GM21786 (cell line): ENCODE measurements at regions not wholly inside any gene's neighbourhood (a gene's known extent, or its start where the extent isn't known, plus 50 kb on each side); places are given as distances from the start of the nearest gene placed in this dataset.
"Not testable (repeated sequence)": the region's sequence is repeated elsewhere in the genome, so short reads cannot be mapped to it uniquely, and the experiment has no call there.

Experiments used
- ATAC-seq: cut with Tn5 transposase; IDR thresholded peaks from one replicate; pipeline ENCODE4 v1.9.1; 2021; ENCODE audit not compliant: unreplicated experiment

DNA sequence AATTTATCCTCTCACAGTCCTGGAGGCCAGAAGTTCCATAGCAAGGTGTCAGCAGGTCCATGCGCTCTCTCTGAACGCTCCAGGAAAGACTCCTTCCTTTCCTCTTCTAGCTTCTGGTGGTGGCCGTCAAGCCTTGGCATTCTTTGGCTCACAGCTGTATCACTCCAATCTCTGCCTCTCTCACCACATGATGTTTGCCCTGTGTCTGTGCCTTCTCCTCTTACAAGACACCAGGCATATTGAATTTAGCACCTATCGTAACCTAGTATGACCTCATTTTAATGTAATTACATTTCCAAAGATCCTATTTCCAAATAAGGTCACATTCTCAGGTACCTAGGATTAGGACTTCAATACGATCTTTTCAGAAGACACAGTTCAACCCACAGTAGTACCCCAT, 428.5 kb downstream of the CD83 start:
- no peak for ATAC-seq

- ATAC-seq, result no peak
Observed at GRCh38 chr6:14547284-14547998, 429.9 kb downstream of the CD83 start.

DNA sequence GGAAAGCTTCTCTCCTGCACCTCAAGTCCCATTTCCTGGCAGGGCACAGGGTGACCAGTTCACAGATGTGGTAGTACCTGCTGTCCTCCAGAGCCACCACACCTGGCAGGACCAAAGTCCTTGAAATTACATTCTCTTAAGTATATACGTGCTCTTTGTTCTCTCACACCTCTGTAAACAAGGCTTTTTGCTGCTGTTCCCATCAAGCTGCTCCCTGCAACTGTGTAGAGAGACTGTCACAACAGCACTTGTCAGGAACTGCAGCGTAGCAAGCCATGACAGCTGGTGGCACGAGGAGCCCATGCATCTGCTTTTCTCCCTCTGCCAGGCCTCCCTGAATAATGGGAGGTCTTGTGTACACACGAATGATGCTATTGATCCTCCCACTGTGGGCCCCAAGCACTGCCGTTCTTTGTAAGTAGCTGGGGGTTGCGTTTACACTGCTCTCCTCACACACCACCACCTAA, 431.8 kb downstream of the CD83 start:
- no peak for ATAC-seq

- no peak for ATAC-seq
Observed at GRCh38 chr6:14549871-14550270, 432.3 kb downstream of the CD83 start.

GRCh38 chr6:14550410-14550809, 432.8 kb downstream of the CD83 start:
- ATAC-seq, result no peak

GRCh38 chr6:14550822-14551221, 433.2 kb downstream of the CD83 start:
- ATAC-seq, result no peak

GRCh38 chr6:14551601-14552000, 434.0 kb downstream of the CD83 start:
- ATAC-seq, result not testable (repeated sequence)

GRCh38 chr6:14552891-14553290, 435.3 kb downstream of the CD83 start:
- ATAC-seq, result no peak

DNA sequence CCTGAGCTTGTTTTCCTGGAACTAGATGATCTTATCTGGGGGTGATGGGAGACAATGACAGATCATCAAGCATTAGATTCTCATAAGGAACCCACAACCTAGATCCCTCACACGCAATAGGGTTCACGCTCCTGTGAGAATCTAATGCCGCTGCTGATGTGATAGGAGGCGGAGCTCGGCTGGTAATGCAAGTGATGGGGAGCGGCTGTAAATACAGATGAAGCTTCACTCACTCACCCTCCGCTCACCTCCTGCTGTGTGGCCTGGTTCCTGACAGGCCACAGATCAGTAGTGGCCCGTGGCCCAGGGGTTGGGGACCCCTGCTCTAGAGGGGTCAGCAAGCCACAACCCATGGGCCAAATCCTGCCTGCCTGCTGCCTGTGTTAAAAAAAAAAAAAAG, 435.9 kb downstream of the CD83 start:
- ATAC-seq, result no peak

GRCh38 chr6:14555804-14556203, 438.2 kb downstream of the CD83 start:
- no peak for ATAC-seq

DNA sequence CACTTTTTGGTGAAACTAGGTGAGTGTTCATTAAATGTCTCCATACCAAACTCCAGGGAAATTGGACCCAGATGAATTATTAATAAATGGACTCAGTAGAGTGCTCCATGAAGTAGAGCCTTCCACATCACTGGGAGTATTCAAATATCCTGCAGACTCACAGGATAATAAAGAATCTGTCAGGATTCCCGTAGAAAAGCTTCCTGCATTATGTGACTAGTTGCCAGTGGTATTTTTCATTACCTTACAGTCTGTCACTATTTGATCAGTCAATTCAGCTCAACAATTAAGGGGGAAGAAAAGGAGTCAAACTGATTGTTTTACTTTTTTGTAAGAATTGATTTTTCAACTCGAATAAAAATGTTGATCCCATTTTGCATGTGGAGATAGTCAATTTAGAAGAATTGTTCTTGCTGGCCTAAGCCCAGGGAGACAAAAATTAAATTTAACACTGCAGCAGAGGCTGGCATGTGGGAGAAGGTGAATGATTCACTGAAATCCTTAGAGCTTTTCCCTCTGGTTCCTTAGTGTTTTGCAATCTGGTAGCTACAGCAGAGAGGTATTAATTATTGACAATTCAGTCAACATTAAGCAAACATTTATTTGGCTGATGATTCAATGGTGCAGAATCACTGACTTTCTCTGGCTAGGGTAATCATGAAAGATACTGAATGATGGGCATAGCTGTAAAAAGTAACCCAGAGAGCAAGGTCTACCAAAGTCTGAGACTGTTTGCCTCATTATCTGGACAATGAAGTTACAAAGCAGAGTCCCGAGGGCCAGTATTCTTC, 442.4 kb downstream of the CD83 start:
- ATAC-seq, result no peak

DNA sequence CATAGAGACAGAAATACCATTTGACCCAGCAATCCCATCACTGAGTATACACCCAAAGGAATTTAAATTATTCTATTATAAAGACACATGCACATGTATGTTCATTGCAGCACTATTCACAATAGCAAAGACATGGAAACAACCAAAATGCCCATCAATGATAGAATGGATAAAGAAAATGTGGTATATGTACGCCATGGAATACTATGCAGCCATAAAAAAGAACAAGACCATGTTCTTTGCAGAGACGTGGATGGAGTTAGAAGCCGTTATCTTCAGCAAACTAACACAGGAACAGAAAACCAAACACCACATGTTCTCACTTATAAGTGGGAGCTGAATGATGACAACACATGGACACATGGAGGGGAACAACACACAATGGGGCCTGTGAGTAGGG, 444.0 kb downstream of the CD83 start:
- not testable (repeated sequence) for ATAC-seq

GRCh38 chr6:14567842-14568241, 450.3 kb downstream of the CD83 start:
- no peak for ATAC-seq

DNA sequence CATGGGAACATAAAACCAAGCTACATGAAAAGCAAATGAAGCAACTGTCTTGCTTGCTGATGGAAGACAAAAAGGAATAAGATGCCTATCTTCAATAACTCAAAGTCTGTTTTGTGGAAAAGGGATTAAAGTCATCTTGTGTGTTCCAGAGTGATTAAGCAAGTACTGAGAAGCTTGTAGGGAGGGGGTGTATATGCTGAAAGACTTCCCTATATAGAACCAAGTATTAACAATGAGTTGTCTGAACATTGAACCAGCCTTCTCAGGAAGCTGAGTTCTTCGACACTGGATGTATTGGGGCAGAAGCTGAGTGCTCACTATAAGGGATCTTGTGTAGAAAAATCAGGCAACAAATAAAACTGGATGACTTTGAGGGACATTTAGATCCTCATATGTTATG, 451.8 kb downstream of the CD83 start:
- ATAC-seq, result no peak

DNA sequence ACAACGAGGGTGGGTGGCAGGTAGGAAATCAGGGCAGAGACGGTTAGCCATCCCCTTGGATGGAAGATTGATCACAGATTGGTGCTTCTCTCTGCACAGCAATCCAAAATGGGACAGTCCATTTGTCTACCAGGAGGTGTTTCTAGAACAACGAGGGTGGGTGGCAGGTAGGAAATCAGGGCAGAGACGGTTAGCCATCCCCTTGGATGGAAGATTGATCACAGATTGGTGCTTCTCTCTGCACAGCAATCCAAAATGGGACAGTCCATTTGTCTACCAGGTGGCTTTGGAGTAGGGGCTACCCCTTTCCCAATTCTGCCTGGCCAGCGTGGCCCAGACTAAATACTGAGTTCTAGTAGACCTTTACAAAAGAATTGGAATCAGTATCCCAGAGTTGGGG, 452.3 kb downstream of the CD83 start:
- not testable (repeated sequence) for ATAC-seq

- ATAC-seq, result no peak
Observed at GRCh38 chr6:14571001-14571400, 453.4 kb downstream of the CD83 start.

- ATAC-seq, result no peak
Observed at GRCh38 chr6:14571746-14572145, 454.2 kb downstream of the CD83 start.

- ATAC-seq, result no peak
Observed at GRCh38 chr6:14573267-14573666, 455.7 kb downstream of the CD83 start.

DNA sequence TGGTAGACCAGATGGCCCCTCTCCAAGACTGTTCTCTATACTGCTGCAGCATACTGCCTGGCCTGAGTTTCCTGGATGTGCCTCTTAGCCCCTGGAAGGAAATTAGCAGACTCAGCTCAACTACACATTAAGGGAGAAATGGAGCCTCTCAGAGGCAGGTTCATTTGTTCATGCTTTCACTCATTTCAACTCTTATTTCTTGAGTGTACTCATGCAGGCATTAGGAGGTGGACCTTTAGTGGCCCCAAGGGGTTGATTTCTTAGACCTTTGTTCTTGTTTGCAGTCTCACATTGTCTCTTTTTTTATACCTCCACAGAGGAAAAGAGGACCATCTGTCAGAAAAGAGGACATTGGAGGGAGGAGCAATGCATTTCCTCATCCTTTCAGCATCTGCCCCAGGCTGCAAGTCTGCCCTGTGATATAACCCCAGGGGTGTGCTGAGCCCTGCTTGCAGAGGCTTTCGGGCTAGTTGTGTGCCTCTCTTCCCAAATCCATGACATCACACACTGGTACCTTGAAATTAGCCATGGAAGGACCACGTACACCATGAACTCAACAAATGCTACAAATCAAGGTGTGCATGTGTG, 456.2 kb downstream of the CD83 start:
- ATAC-seq, result no peak

DNA sequence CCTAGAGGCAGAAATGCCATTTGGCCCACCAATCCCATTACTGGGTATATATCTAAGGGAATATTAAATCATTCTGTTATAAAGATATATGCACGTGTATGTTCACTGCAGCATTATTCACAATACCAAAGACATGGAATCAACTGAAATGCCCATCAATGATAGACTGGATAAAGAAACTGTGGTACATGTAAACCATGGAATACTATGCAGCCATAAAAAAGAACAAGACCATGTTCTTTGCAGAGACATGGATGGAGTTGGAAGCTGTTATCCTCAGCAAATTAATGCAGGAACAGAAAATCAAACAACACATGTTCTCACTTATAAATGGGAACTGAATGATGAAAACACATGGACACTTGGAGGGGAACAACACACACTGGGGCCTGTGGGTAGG, 458.4 kb downstream of the CD83 start:
- no peak for ATAC-seq

DNA sequence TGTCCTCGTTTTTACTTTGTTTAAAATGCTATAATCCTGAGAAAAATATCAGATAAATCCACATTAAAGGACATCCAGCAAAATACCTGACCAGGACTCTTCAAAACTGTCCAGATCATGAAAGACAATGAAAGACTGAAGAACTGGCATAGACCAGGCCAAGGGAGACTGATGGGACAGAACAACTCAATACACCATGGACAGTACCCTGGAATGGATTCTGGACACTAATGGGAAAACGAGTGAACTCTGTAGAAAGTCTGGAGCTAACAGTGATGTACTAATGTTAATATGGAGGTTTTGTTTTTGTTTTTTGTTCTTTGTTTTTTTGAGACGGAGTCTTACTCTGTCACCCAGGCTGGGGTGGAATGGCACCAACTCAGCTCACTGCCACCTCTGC, 461.4 kb downstream of the CD83 start:
- ATAC-seq, result no peak

GRCh38 chr6:14582749-14583148, 465.2 kb downstream of the CD83 start:
- ATAC-seq, result no peak
